A673 (cell line): ENCODE measurements at regions not wholly inside any gene's neighbourhood (a gene's known extent, or its start where the extent isn't known, plus 50 kb on each side); places are given as distances from the start of the nearest gene placed in this dataset.

ENCODE experiments used
- CTCF ChIP-seq: fragments of 300-800, 200-600 bp; sonication (generic); conservative IDR thresholded peaks from 2 replicates; pipeline ENCODE4 v1.5.1; 2017; ENCODE audit warnings: low read depth, mild to moderate bottlenecking, antibody characterized with exemption, low read length, moderate library complexity, mixed read lengths
- EZH2 ChIP-seq: fragments of 200-600 bp; sonication (generic); IDR thresholded peaks from 2 replicates; pipeline ENCODE4 v1.6.1; 2017; ENCODE audit warnings: borderline replicate concordance, low read depth, mild to moderate bottlenecking, mixed read lengths, antibody characterized with exemption, low read length; ENCODE audit not compliant: poor library complexity, severe bottlenecking

- TF ChIP-seq CTCF (no peak), EZH2 (no peak)
These were observed 178.6 kb downstream of the POLR1F start for GRCh38 chr7:19530261-19530660.
